GM23338 (cell line): ENCODE measurements at regions not wholly inside any gene's neighbourhood (a gene's known extent, or its start where the extent isn't known, plus 50 kb on each side); places are given as distances from the start of the nearest gene placed in this dataset.

ENCODE experiments used
- POLR2AphosphoS5 ChIP-seq: IDR thresholded peaks from 2 replicates; pipeline ENCODE4 v1.6.1; 2016; ENCODE audit warnings: antibody characterized with exemption, low read depth
- TF ChIP-seq, protein P1 (sequence below), 2 experiments: fragments of 200-600 bp in 1 of 2; sonication (generic) in 1 of 2; conservative IDR thresholded peaks; 2 replicates each; pipeline versions ENCODE4 v1.5.1 to v1.6.1; 2016 to 2017; ENCODE audit warnings: antibody characterized with exemption in 2 of 2, low read depth in 2 of 2, mild to moderate bottlenecking in 2 of 2, moderate library complexity in 1 of 2

DNA sequence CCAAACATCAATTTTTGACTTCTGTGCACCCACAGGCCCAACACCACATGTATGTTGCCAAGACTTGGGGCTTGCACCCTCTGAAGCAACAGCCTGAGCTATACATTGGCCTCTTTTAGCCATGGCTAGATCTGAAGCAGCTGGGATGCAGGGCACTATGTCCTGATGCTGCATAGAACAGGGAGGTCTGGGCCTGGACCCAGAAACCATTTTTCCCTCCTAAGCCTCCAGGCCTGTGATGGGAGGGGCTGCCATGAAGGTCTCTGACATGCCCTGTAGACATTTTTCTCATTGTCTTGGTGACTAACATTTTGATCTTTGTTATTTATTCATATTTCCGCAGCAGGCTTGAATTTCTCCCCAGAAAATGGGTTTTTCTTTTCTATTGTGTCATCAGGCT lies 330.0 kb downstream of the PYDC2 start:
- TF ChIP-seq, protein P1, sequence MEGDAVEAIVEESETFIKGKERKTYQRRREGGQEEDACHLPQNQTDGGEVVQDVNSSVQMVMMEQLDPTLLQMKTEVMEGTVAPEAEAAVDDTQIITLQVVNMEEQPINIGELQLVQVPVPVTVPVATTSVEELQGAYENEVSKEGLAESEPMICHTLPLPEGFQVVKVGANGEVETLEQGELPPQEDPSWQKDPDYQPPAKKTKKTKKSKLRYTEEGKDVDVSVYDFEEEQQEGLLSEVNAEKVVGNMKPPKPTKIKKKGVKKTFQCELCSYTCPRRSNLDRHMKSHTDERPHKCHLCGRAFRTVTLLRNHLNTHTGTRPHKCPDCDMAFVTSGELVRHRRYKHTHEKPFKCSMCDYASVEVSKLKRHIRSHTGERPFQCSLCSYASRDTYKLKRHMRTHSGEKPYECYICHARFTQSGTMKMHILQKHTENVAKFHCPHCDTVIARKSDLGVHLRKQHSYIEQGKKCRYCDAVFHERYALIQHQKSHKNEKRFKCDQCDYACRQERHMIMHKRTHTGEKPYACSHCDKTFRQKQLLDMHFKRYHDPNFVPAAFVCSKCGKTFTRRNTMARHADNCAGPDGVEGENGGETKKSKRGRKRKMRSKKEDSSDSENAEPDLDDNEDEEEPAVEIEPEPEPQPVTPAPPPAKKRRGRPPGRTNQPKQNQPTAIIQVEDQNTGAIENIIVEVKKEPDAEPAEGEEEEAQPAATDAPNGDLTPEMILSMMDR (conservative IDR thresholded peaks at IDR 0.05; ENCODE audit: low read depth in 2 of 2), result no peak
- TF ChIP-seq POLR2AphosphoS5, result no peak
